SK-N-SH (cell line): ENCODE measurements at regions not wholly inside any gene's neighbourhood (a gene's known extent, or its start where the extent isn't known, plus 50 kb on each side); places are given as distances from the start of the nearest gene placed in this dataset.
"Not testable (repeated sequence)": the region's sequence is repeated elsewhere in the genome, so short reads cannot be mapped to it uniquely, and the experiment has no call there.

Source experiments
- CTCF ChIA-PET: fragments of 300-600, 350-600 bp; formaldehyde crosslinking; extraction: SDS; loops from one replicate; lab custom pipeline; 2021; lab: Yijun Ruan, JAX
- POLR2A ChIA-PET: fragments of 350-600 bp; sonication (Branson Sonifier 250); formaldehyde crosslinking; extraction: SDS; loops from one replicate; lab custom pipeline; 2020; ENCODE audit warnings: antibody characterized with exemption, inconsistent platforms; lab: Yijun Ruan, JAX
- DNase-seq: peaks from one replicate; pipeline ENCODE4 v3.0.0; 2012
- H2AFZ ChIP-seq: fragments of 200-600 bp; sonication (generic); 2 replicates; pipeline ENCODE4 v1.8.1; 2016; ENCODE audit warnings: antibody characterized with exemption, mild to moderate bottlenecking, low read depth
- H3F3A ChIP-seq: fragments of 200-600 bp; sonication (generic); replicated peaks from 2 replicates; pipeline ENCODE3; 2016; ENCODE audit warnings: antibody characterized with exemption, mild to moderate bottlenecking; ENCODE audit not compliant: insufficient read depth
- H3K27ac ChIP-seq, 2 experiments: fragments of 200-500 bp in 1 of 2; fragments of 200-600 bp in 1 of 2; sonication (Bioruptor generic) in 1 of 2; sonication (generic), shearing (Covaris generic) in 1 of 2; 2 replicates each; pipeline versions ENCODE4 v1.5.1 to v1.6.1; 2014 to 2016; ENCODE audit warnings: low read depth in 2 of 2, inconsistent platforms in 1 of 2, low read length in 1 of 2, mild to moderate bottlenecking in 1 of 2, mixed read lengths in 1 of 2
- H3K27me3 ChIP-seq: fragments of 200-600 bp; sonication (generic), shearing (Covaris generic); 2 replicates; pipeline ENCODE4 v1.6.1; 2016; ENCODE audit warnings: mixed run types; ENCODE audit not compliant: insufficient read depth
- H3K36me3 ChIP-seq, 2 experiments: fragments of 200-500 bp in 1 of 2; fragments of 200-600 bp in 1 of 2; sonication (Bioruptor generic) in 1 of 2; sonication (generic) in 1 of 2; replicated peaks in 1 of 2; 2 replicates each; pipeline versions ENCODE3 to v1.5.1; 2014 to 2016; ENCODE audit warnings: low read length in 1 of 2, mild to moderate bottlenecking in 1 of 2; ENCODE audit not compliant: insufficient read depth in 2 of 2, control insufficient read depth in 1 of 2
- H3K4me1 ChIP-seq, 2 experiments: fragments of 200-500 bp in 1 of 2; fragments of 200-600 bp in 1 of 2; sonication (Bioruptor generic) in 1 of 2; sonication (generic), shearing (Covaris generic) in 1 of 2; 2 replicates each; pipeline versions ENCODE4 v1.5.1 to v1.6.1; 2014 to 2016; ENCODE audit warnings: low read depth in 1 of 2, low read length in 1 of 2, mixed run types in 1 of 2; ENCODE audit not compliant: insufficient read depth in 2 of 2, control insufficient read depth in 1 of 2
- H3K4me2 ChIP-seq: fragments of 200-600 bp; sonication (generic), shearing (Covaris generic); 2 replicates; pipeline ENCODE4 v1.6.1; 2017; ENCODE audit warnings: mixed run types
- H3K4me3 ChIP-seq, 2 experiments: fragments of 200-500 bp in 1 of 2; fragments of 200-600 bp in 1 of 2; sonication (Bioruptor generic) in 1 of 2; sonication (generic), shearing (Covaris generic) in 1 of 2; 2 replicates each; pipeline versions ENCODE4 v1.5.1 to v1.8.1; 2014 to 2016; ENCODE audit warnings: low read depth in 2 of 2, inconsistent platforms in 1 of 2, low read length in 1 of 2, mild to moderate bottlenecking in 1 of 2, mixed read lengths in 1 of 2, moderate library complexity in 1 of 2
- H3K79me2 ChIP-seq: fragments of 200-600 bp; sonication (generic); 2 replicates; pipeline ENCODE4 v1.8.1; 2017; ENCODE audit warnings: mild to moderate bottlenecking; ENCODE audit not compliant: insufficient read depth
- H3K9ac ChIP-seq: fragments of 200-600 bp; sonication (generic); 2 replicates; pipeline ENCODE4 v1.6.1; 2017; ENCODE audit warnings: mixed run types
- H3K9me2 ChIP-seq: fragments of 200-600 bp; sonication (generic); 2 replicates; pipeline ENCODE4 v1.6.1; 2017; ENCODE audit warnings: mixed run types
- H3K9me3 ChIP-seq: fragments of 200-600 bp; sonication (generic); 2 replicates; pipeline ENCODE4 v1.6.1; 2017; ENCODE audit warnings: mixed run types, mild to moderate bottlenecking, moderate library complexity
- H4K20me1 ChIP-seq: fragments of 200-600 bp; sonication (generic); 2 replicates; pipeline ENCODE4 v1.6.1; 2017; ENCODE audit warnings: mild to moderate bottlenecking, mixed run types; ENCODE audit not compliant: insufficient read depth
- ELF1 ChIP-seq: IDR thresholded peaks from 2 replicates; pipeline ENCODE4 v1.4.0; 2012
- EP300 ChIP-seq, 2 experiments: IDR thresholded peaks; 2 replicates each; pipeline versions ENCODE4 v1.4.0 to v1.6.1; 2012; ENCODE audit warnings: borderline replicate concordance in 1 of 2, low read depth in 1 of 2, low read length in 1 of 2
- EZH2phosphoT487 ChIP-seq: fragments of 200-600 bp; sonication (generic); IDR thresholded peaks from 2 replicates; pipeline ENCODE4 v1.6.1; 2017; ENCODE audit warnings: low read depth, mixed run types, mild to moderate bottlenecking, antibody characterized with exemption, moderate library complexity, borderline replicate concordance
- FOSL2 ChIP-seq: IDR thresholded peaks from 2 replicates; pipeline ENCODE4 v1.4.0; 2012; ENCODE audit warnings: low read depth, mild to moderate bottlenecking, moderate library complexity, borderline replicate concordance
- FOXM1 ChIP-seq: IDR thresholded peaks from 2 replicates; pipeline ENCODE4 v1.4.0; 2012; ENCODE audit warnings: low read depth, mild to moderate bottlenecking
- JUND ChIP-seq: IDR thresholded peaks from 2 replicates; pipeline ENCODE4 v1.4.0; 2012
- MEF2A ChIP-seq: IDR thresholded peaks from 2 replicates; pipeline ENCODE4 v1.4.0; 2012; ENCODE audit warnings: low read depth, borderline replicate concordance
- MXI1 ChIP-seq: IDR thresholded peaks from 2 replicates; pipeline ENCODE4 v1.6.1; 2012; ENCODE audit warnings: mild to moderate bottlenecking, low read depth, low read length, improper control_type of control experiment
- NFIC ChIP-seq: IDR thresholded peaks from 2 replicates; pipeline ENCODE4 v1.4.0; 2012; ENCODE audit warnings: borderline replicate concordance
- NRF1 ChIP-seq: IDR thresholded peaks from 2 replicates; pipeline ENCODE4 v1.6.1; 2012; ENCODE audit warnings: low read depth, mild to moderate bottlenecking, low read length
- POLR2AphosphoS5 ChIP-seq: IDR thresholded peaks from 2 replicates; pipeline ENCODE4 v1.6.1; 2012; ENCODE audit warnings: low read depth, low read length
- RAD21 ChIP-seq: IDR thresholded peaks from 2 replicates; pipeline ENCODE4 v1.6.1; 2012; ENCODE audit warnings: mild to moderate bottlenecking, low read length
- RCOR1 ChIP-seq: fragments of 150-350 bp; IDR thresholded peaks from 2 replicates; pipeline ENCODE4 v1.6.1; 2017; ENCODE audit warnings: antibody characterized with exemption, low read length
- RXRA ChIP-seq: IDR thresholded peaks from 2 replicates; pipeline ENCODE4 v1.4.0; 2012; ENCODE audit warnings: low read depth, mild to moderate bottlenecking, borderline replicate concordance
- SIN3A ChIP-seq: IDR thresholded peaks from 2 replicates; pipeline ENCODE4 v1.6.1; 2012; ENCODE audit warnings: low read depth, mild to moderate bottlenecking, low read length, moderate library complexity, borderline replicate concordance
- TAF1 ChIP-seq: IDR thresholded peaks from 2 replicates; pipeline ENCODE4 v1.6.1; 2012; ENCODE audit warnings: low read depth, mild to moderate bottlenecking, low read length, moderate library complexity, borderline replicate concordance
- TCF12 ChIP-seq: IDR thresholded peaks from 2 replicates; pipeline ENCODE4 v1.4.0; 2012
- WGBS: methylation state at CpG from one replicate; pipeline ENCODE4 v1.1.6; 2017; ENCODE audit warnings: low lambda C conversion rate; 5-methylcytosine and 5-hydroxymethylcytosine counted together
- TF ChIP-seq, protein P1 (sequence below): IDR thresholded peaks from 2 replicates; pipeline ENCODE4 v1.4.0; 2012; ENCODE audit warnings: low read depth
- TF ChIP-seq, protein P2 (sequence below): fragments of 200-600 bp; sonication (generic); IDR thresholded peaks from 2 replicates; pipeline ENCODE4 v1.6.1; 2017; ENCODE audit warnings: antibody characterized with exemption, mild to moderate bottlenecking, moderate library complexity

DNA sequence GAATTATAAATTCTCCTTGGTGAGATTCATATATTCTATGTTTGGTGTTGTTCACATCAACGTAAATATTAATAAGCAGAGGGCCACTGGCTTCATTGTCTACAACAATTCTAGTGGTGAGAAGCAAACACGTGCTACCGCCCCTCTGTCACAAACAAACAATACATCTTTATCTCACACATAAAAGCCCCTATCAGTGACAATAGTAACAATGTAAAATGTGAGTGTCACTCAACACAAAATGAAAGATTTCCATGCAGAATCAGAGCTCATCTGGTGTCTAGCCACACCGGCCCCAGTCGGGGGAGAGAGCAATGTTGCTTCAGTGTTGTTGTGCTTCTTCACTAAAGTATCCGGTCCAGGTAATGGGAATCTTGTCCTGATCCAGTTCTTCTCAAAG lies 932.6 kb downstream of the SOCS6 start (continued):
- TF ChIP-seq, protein P1, sequence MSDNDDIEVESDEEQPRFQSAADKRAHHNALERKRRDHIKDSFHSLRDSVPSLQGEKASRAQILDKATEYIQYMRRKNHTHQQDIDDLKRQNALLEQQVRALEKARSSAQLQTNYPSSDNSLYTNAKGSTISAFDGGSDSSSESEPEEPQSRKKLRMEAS: no peak
- TF ChIP-seq TAF1 (no peak), SIN3A (no peak), RCOR1 (no peak), EZH2phosphoT487 (no peak), NFIC (no peak)

DNA sequence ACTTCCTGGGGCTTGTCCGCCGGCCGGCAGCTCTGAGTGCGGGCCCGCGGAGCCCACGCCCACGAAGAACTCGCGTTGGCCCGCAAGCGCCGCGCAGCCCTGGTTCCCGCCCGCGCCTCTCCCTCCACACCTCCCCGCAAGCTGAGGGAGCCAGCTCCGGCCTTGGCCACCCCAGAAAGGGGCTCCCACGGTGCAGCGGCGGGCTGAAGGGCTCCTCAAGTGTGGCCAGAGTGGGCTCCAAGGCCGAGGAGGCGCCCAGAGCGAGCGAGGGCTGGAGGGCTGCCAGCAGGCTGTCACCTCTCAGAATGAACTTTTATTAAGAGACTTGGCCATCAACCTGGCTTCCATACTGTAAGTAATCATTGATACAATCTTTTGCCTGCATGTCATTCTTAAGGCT lies 923.9 kb downstream of the SOCS6 start:
- H2AFZ ChIP-seq, H3K9me2 ChIP-seq, H3K9me3 ChIP-seq, H3K4me3 ChIP-seq, H3K79me2 ChIP-seq, H3K27me3 ChIP-seq, POLR2A ChIA-PET, H3K36me3 ChIP-seq, CTCF ChIA-PET, H3K4me2 ChIP-seq, DNase-seq, H3K4me1 ChIP-seq, H4K20me1 ChIP-seq, H3F3A ChIP-seq, H3K9ac ChIP-seq, H3K27ac ChIP-seq: not testable (repeated sequence)
- WGBS: 91% methylated on average over 7 of the region's 26 CpGs

DNA sequence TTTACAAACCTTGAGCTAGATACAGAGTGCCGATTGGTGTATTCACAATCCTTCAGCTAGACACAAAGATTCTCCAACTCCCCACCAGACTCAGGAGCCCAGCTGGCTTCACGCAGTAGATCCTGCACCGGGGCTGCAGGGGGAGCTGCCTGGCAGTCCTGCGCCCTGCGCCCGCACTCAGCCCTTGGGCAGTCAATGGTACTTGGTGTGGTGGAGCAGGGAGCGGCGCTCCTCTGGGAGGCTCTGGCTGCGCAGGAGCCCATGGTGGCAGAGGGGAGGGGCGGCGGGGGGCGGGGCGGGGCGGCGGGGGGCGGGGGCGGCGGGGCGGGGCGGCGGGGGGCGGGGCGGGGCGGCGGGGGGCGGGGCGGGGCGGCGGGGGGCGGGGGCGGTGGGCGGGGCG lies 923.4 kb downstream of the SOCS6 start:
- H3K9me2 ChIP-seq: no peaks in the 10 kb centered on the region
- no peak for DNase-seq
- CTCF ChIA-PET: interaction anchor here (0.8 kb wide), 1 partner anchor 16 kb away, joined by 3 read pairs; no protein-coding TSS in a partner anchor

DNA sequence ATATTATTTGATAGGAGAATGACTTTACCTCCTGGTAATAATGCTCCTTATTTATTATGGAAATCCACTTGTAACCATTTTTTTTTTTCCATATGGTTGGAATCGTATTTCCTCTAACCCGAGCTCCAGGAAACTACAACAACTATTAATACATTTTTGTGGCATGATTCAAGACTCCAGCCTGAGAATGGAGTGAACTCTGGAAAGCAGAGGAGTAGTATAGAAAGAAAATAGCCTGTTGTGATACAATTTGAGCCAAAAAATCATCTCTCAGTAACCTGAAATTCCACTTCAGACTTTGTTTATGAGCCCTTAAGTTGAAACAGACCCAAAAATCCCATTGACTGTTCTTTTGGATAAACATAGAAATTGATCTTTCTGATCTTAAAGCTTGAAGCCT lies 921.1 kb downstream of the SOCS6 start:
- peaks cover 0 to 2% of the 10 kb centered on the region in 2 experiments; a peak in 1 of 4 replicates for H3K4me1 ChIP-seq
- H3K9me2 ChIP-seq: no peaks in the 10 kb centered on the region
- 2% methylated on average over 2 of the region's 2 CpGs for WGBS
- H3K27ac ChIP-seq: peak overlapping the region in 1 of 2 experiments; percentile 68; a peak in 2 of 4 replicates
- no peak overlapping the region; the same call in 1 of the 2 replicates for H3K9ac ChIP-seq
- H4K20me1 ChIP-seq: no peaks in the 10 kb centered on the region
- H3K9me3 ChIP-seq: no peaks in the 10 kb centered on the region
- H3K79me2 ChIP-seq: no peaks in the 10 kb centered on the region
- H3K27me3 ChIP-seq: no peaks in the 10 kb centered on the region
- POLR2A ChIA-PET: no interaction called here
- H3F3A ChIP-seq: no peaks in the 10 kb centered on the region
- peak overlapping the region; percentile 88; the same call in 1 of the 2 replicates for H2AFZ ChIP-seq
- no peak for DNase-seq
- CTCF ChIA-PET: no interaction called here
- no peak overlapping the region for H3K4me2 ChIP-seq
- H3K4me3 ChIP-seq: no peak overlapping the region
- H3K36me3 ChIP-seq: no peaks in the 10 kb centered on the region
- TF ChIP-seq MEF2A: no peak
- TF ChIP-seq JUND: peak; percentile 54
- TF ChIP-seq, protein P1: no peak
- 0 out of 4 replicates have a peak, but pooled peaks of 1 of the 2 experiments have one; percentile 11 for TF ChIP-seq EP300 (IDR thresholded peaks at IDR 0.05; ENCODE audit: borderline replicate concordance in 1 of 2, low read depth in 1 of 2, low read length in 1 of 2)
- no peak for TF ChIP-seq NRF1
- no peak for TF ChIP-seq ELF1
- TF ChIP-seq NFIC: peak; percentile 6; the same call in 1 of the 2 replicates
- TF ChIP-seq RAD21: no peak
- TF ChIP-seq, protein P2, sequence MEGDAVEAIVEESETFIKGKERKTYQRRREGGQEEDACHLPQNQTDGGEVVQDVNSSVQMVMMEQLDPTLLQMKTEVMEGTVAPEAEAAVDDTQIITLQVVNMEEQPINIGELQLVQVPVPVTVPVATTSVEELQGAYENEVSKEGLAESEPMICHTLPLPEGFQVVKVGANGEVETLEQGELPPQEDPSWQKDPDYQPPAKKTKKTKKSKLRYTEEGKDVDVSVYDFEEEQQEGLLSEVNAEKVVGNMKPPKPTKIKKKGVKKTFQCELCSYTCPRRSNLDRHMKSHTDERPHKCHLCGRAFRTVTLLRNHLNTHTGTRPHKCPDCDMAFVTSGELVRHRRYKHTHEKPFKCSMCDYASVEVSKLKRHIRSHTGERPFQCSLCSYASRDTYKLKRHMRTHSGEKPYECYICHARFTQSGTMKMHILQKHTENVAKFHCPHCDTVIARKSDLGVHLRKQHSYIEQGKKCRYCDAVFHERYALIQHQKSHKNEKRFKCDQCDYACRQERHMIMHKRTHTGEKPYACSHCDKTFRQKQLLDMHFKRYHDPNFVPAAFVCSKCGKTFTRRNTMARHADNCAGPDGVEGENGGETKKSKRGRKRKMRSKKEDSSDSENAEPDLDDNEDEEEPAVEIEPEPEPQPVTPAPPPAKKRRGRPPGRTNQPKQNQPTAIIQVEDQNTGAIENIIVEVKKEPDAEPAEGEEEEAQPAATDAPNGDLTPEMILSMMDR: no peak
- TF ChIP-seq TCF12: peak; percentile 59; the same call in 1 of the 2 replicates
- peak; percentile 37; the same call in 1 of the 2 replicates for TF ChIP-seq FOSL2
- TF ChIP-seq RXRA: peak; percentile 39; the same call in 1 of the 2 replicates
- no peak for TF ChIP-seq TAF1
- no peak for TF ChIP-seq POLR2AphosphoS5
- no peak for TF ChIP-seq MXI1

More for the DNA sequence above, 923.4 kb downstream of the SOCS6 start:
- H3K4me1 ChIP-seq: no peaks in the 10 kb centered on the region; a peak in 1 of 4 replicates
- H4K20me1 ChIP-seq: no peaks in the 10 kb centered on the region
- no peaks in the 10 kb centered on the region for H3F3A ChIP-seq
- WGBS: 90% methylated on average over 17 of the region's 33 CpGs
- TF ChIP-seq FOXM1 (no peak), SIN3A (no peak)
- TF ChIP-seq, protein P1: no peak
- H3K4me3 ChIP-seq: no peak overlapping the region
- H3K27me3 ChIP-seq: no peaks in the 10 kb centered on the region
- H3K36me3 ChIP-seq: no peaks in the 10 kb centered on the region
- H3K27ac ChIP-seq: no peak overlapping the region
- H3K4me2 ChIP-seq: no peak overlapping the region
- POLR2A ChIA-PET: no interaction called here
- no peaks in the 10 kb centered on the region for H3K79me2 ChIP-seq
- no peak overlapping the region for H2AFZ ChIP-seq
- no peaks in the 10 kb centered on the region for H3K9me3 ChIP-seq
- H3K9ac ChIP-seq: no peak overlapping the region
